Lower lobe of right lung (tissue), 2 donors: ENCODE measurements at regions not wholly inside any gene's neighbourhood (a gene's known extent, or its start where the extent isn't known, plus 50 kb on each side); places are given as distances from the start of the nearest gene placed in this dataset.

Experiments used
- ATAC-seq, 2 donors: fragments of 200-7000 bp; cut with Tn5 transposase; one replicate each; pipeline ENCODE4 v1.9.1; 2020 to 2022; ENCODE audit warnings: mild to moderate bottlenecking in 2 of 2, moderate library complexity in 2 of 2
- DNase-seq: peaks from one replicate; pipeline ENCODE4 v3.0.0-alpha.2; 2020
- H3K27ac ChIP-seq: fragments of 200-600 bp; one replicate; pipeline ENCODE4 v1.8.0; 2022
- H3K27me3 ChIP-seq: fragments of 200-600 bp; one replicate; pipeline ENCODE4 v1.8.0; 2022; ENCODE audit warnings: low read depth
- H3K36me3 ChIP-seq: fragments of 200-600 bp; one replicate; pipeline ENCODE4 v1.8.0; 2022; ENCODE audit warnings: mild to moderate bottlenecking
- H3K4me1 ChIP-seq: fragments of 200-600 bp; one replicate; pipeline ENCODE4 v1.8.0; 2022
- H3K4me3 ChIP-seq: fragments of 200-600 bp; one replicate; pipeline ENCODE4 v1.8.0; 2022; ENCODE audit warnings: mild to moderate bottlenecking
- H3K9me3 ChIP-seq: fragments of 200-600 bp; one replicate; pipeline ENCODE4 v1.8.0; 2022
- CTCF ChIP-seq: fragments of 200-600 bp; IDR thresholded peaks from one replicate; pipeline ENCODE4 v1.8.0; 2022; ENCODE audit warnings: antibody characterized with exemption, mild to moderate bottlenecking
- intact Hi-C: fragments of 100-400 bp; cut with DNase I; formaldehyde crosslinking; loops from one replicate; pipeline ENCODE4 v1.11.0; 2022
- donor health status: DM: no; HTN: yes; CAD: no; lungs with severe emphysema.

GRCh38 chr15:66942649-66943390 lies 122.6 kb upstream of the SMAD3 start:
- intact Hi-C loops: loop anchor here (10.0 kb wide), 1 partner anchor 362 kb away; no protein-coding TSS in a partner anchor
- Histone ChIP-seq H3K27me3 (no peaks in the 10 kb centered on the region), H3K4me3 (no peak overlapping the region), H3K27ac (no peak overlapping the region), H3K4me1 (peaks cover 24% of the 10 kb centered on the region), H3K9me3 (no peaks in the 10 kb centered on the region), H3K36me3 (no peaks in the 10 kb centered on the region)
- TF ChIP-seq CTCF: no peak
- ATAC-seq: no peak
- DNase-seq: no peak

GRCh38 chr15:66943456-66944095 lies 121.8 kb upstream of the SMAD3 start:
- Histone ChIP-seq H3K4me1 (peaks cover 24% of the 10 kb centered on the region), H3K9me3 (no peaks in the 10 kb centered on the region), H3K36me3 (no peaks in the 10 kb centered on the region), H3K27ac (no peak overlapping the region), H3K27me3 (no peaks in the 10 kb centered on the region), H3K4me3 (no peak overlapping the region)
- DNase-seq (no peak), ATAC-seq (no peak)
- intact Hi-C loops: loop anchor here (10.0 kb wide), 1 partner anchor 361 kb away; no protein-coding TSS in a partner anchor
- no peak for TF ChIP-seq CTCF

GRCh38 chr15:66944121-66944520 lies 121.3 kb upstream of the SMAD3 start:
- no peak for TF ChIP-seq CTCF
- H3K36me3 ChIP-seq: no peaks in the 10 kb centered on the region
- H3K9me3 ChIP-seq: no peaks in the 10 kb centered on the region
- intact Hi-C loops: loop anchor here (10.0 kb wide), 1 partner anchor 361 kb away; no protein-coding TSS in a partner anchor
- ATAC-seq (no peak), DNase-seq (no peak)
- no peaks in the 10 kb centered on the region for H3K27me3 ChIP-seq
- peaks cover 24% of the 10 kb centered on the region for H3K4me1 ChIP-seq
- no peak overlapping the region for H3K27ac ChIP-seq
- no peak overlapping the region for H3K4me3 ChIP-seq

GRCh38 chr15:66945286-66945685 lies 120.1 kb upstream of the SMAD3 start:
- intact Hi-C loops: loop anchor here (10.0 kb wide), 1 partner anchor 360 kb away; no protein-coding TSS in a partner anchor
- Histone ChIP-seq H3K36me3 (no peaks in the 10 kb centered on the region), H3K27ac (no peak overlapping the region), H3K4me1 (peaks cover 24% of the 10 kb centered on the region), H3K9me3 (no peaks in the 10 kb centered on the region), H3K27me3 (no peaks in the 10 kb centered on the region), H3K4me3 (no peak overlapping the region)
- no peak for ATAC-seq
- DNase-seq: no peak
- no peak for TF ChIP-seq CTCF

- no peak for TF ChIP-seq CTCF
- Histone ChIP-seq H3K4me3 (no peak overlapping the region), H3K4me1 (peaks cover 18% of the 10 kb centered on the region), H3K27me3 (no peaks in the 10 kb centered on the region), H3K9me3 (no peaks in the 10 kb centered on the region), H3K27ac (no peak overlapping the region), H3K36me3 (no peaks in the 10 kb centered on the region)
- intact Hi-C loops: loop anchor here (10.0 kb wide), 1 partner anchor 359 kb away; no protein-coding TSS in a partner anchor
- no peak for ATAC-seq
- no peak for DNase-seq
Measured at GRCh38 chr15:66945842-66946241, 119.6 kb upstream of the SMAD3 start.
